Testis (tissue), 2 donors: ENCODE measurements at regions not wholly inside any gene's neighbourhood (a gene's known extent, or its start where the extent isn't known, plus 50 kb on each side); places are given as distances from the start of the nearest gene placed in this dataset.

Experiments
- DNase-seq: peaks from one replicate; pipeline ENCODE4 v3.0.0-alpha.2; 2019
- H3K27ac ChIP-seq, 2 donors: fragments of 200-600 bp; sonication (generic); one replicate each; pipeline ENCODE4 v1.5.1; 2019
- H3K27me3 ChIP-seq: fragments of 200-600 bp; sonication (generic); one replicate; pipeline ENCODE4 v1.5.1; 2019
- H3K36me3 ChIP-seq: fragments of 200-600 bp; sonication (generic); one replicate; pipeline ENCODE4 v1.5.1; 2017; ENCODE audit warnings: low read depth; ENCODE audit errors: missing control alignments
- H3K4me1 ChIP-seq: fragments of 200-600 bp; sonication (generic); one replicate; pipeline ENCODE4 v1.5.1; 2019
- H3K4me3 ChIP-seq, 2 donors: fragments of 200-600 bp; sonication (generic); one replicate each; pipeline ENCODE4 v1.5.1; 2017 to 2019
- H3K9me3 ChIP-seq: fragments of 200-600 bp; sonication (generic); one replicate; pipeline ENCODE4 v1.5.1; 2017
- POLR2A ChIP-seq: fragments of 450-650 bp; IDR thresholded peaks from one replicate; pipeline ENCODE4 v1.6.1; 2017; ENCODE audit warnings: antibody characterized with exemption, mild to moderate bottlenecking, moderate library complexity
- WGBS, 2 donors: methylation state at CpG; one replicate each; pipeline ENCODE4 v1.1.5; 2018; 5-methylcytosine and 5-hydroxymethylcytosine counted together
- intact Hi-C: fragments of 100-400 bp; cut with DNase I; formaldehyde crosslinking; loops from one replicate; pipeline ENCODE4 v1.15.1; 2023; ENCODE audit warnings: low total_unique reads
- TF ChIP-seq, protein P1 (sequence below), 3 experiments: fragments of 450-650 bp in 2 of 3; fragments of 200-600 bp in 1 of 3; sonication (generic) in 1 of 3; IDR thresholded peaks; one replicate each; pipeline ENCODE4 v1.5.1; 2016 to 2019; ENCODE audit warnings: antibody characterized with exemption in 3 of 3, mild to moderate bottlenecking in 2 of 3, moderate library complexity in 1 of 3

DNA sequence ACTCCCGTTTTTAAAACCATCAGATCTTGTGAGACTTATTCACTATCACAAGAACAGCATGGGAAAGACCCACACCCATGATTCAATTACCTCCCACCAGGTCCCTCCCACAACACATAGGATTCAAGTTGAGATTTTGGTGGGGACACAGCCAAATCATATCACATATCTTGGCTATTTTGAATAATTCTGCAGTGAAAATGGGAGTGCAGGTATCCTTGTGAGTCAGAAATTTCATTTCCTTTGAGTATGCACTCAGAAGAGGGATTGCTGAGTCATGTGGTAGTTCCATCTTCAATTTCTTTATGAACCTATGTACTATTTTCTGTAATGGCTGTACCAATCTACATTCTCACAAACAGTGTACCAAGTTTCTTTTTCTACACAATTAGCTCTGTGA, 125.8 kb downstream of the ANKRD7 start:
- no peaks in the 10 kb centered on the region for H3K9me3 ChIP-seq
- no peaks in the 10 kb centered on the region for H3K27me3 ChIP-seq
- WGBS, 2 donors: 91 to 92% methylated on average over 1 of the region's 1 CpG
- no peak overlapping the region for H3K4me3 ChIP-seq
- no peak overlapping the region for H3K27ac ChIP-seq
- H3K36me3 ChIP-seq: no peaks in the 10 kb centered on the region
- intact Hi-C loops: no loop called here
- TF ChIP-seq, protein P1, sequence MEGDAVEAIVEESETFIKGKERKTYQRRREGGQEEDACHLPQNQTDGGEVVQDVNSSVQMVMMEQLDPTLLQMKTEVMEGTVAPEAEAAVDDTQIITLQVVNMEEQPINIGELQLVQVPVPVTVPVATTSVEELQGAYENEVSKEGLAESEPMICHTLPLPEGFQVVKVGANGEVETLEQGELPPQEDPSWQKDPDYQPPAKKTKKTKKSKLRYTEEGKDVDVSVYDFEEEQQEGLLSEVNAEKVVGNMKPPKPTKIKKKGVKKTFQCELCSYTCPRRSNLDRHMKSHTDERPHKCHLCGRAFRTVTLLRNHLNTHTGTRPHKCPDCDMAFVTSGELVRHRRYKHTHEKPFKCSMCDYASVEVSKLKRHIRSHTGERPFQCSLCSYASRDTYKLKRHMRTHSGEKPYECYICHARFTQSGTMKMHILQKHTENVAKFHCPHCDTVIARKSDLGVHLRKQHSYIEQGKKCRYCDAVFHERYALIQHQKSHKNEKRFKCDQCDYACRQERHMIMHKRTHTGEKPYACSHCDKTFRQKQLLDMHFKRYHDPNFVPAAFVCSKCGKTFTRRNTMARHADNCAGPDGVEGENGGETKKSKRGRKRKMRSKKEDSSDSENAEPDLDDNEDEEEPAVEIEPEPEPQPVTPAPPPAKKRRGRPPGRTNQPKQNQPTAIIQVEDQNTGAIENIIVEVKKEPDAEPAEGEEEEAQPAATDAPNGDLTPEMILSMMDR (IDR thresholded peaks at IDR 0.05): no peak
- TF ChIP-seq POLR2A: no peak
- H3K4me1 ChIP-seq: no peaks in the 10 kb centered on the region
- DNase-seq: no peak

DNA sequence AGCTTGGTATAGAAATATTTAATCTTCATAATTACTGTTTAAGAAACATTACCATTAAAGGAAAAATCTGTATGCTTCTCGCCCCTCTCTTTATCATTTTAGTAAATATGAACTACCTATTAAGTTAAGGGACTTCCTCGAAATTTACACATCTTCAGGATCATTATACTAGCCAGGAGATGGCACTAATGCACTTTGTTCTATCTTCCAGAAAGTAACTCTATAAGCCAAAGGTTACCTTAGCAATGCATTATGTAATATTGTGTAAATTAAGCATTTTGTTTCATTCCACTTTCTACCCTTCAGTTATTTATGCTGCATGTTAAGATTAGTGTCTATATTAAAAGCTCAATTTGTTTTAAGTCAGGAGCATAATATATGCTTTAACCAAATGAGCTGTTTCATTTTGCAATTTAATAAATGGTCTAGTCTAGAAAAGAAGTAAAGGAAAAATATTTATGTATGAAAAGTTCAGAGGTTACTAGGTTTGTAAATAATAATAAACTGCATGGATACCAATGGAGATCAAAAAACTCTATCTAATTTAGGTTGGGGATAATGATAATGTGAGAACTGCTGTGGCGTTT, 128.5 kb downstream of the ANKRD7 start:
- DNase-seq: no peak
- intact Hi-C loops: no loop called here
- 60 to 63% methylated on average over 3 of the region's 3 CpGs for WGBS, 2 donors

DNA sequence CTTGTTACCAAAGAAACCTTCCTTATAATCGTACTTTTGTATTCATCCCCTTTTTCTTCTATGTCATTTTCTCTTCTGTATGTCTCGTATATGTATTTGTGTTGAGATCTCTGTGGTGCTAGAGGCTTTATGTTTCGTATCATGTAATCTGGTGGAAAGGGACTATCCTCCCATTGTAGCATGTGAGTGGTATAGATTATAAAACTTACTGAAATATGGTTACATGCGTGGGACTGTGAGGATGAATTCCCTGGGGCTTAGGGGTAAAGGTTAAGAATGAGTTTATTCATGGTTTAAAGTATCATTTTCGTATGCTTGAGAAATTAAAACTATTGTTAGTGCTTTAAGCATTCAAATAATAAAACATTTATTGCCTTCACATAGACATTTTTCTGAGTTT, 141.9 kb downstream of the ANKRD7 start:
- 77 to 88% methylated on average over 5 of the region's 5 CpGs for WGBS, 2 donors
- no peak for DNase-seq
- intact Hi-C loops: no loop called here
- no peaks in the 10 kb centered on the region for H3K9me3 ChIP-seq
- H3K4me1 ChIP-seq: no peaks in the 10 kb centered on the region
- TF ChIP-seq, protein P1 (IDR thresholded peaks at IDR 0.05): no peak
- TF ChIP-seq POLR2A: no peak
- no peak overlapping the region for H3K27ac ChIP-seq
- H3K27me3 ChIP-seq: no peaks in the 10 kb centered on the region
- H3K4me3 ChIP-seq: no peak overlapping the region
- H3K36me3 ChIP-seq: no peaks in the 10 kb centered on the region

More for the DNA sequence above, 128.5 kb downstream of the ANKRD7 start:
- Histone ChIP-seq H3K9me3 (no peaks in the 10 kb centered on the region), H3K4me3 (no peak overlapping the region), H3K36me3 (no peaks in the 10 kb centered on the region), H3K27ac (no peak overlapping the region), H3K4me1 (no peaks in the 10 kb centered on the region), H3K27me3 (no peaks in the 10 kb centered on the region)
- TF ChIP-seq POLR2A: no peak
- TF ChIP-seq, protein P1 (IDR thresholded peaks at IDR 0.05): no peak

DNA sequence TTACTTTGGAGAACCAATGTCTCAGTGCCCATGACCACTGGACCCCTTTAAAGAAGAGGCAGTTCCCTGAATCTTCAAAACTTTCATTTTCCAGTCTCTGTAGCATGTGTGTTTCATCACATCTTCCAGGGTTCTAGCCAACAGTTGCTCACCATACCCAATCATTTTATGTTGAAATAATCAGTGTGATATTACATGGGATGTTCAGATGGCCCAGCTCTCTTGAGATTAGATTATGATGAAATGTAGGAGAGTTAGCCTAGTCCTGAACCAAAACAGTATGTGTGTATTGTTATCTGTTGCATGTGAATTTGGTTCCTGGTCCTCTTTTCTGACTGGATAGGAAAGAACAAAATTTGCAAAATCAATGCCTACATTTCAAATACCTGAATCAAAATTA, 144.5 kb downstream of the ANKRD7 start:
- DNase-seq: no peak
- Histone ChIP-seq H3K27me3 (no peaks in the 10 kb centered on the region), H3K27ac (no peak overlapping the region), H3K4me1 (no peaks in the 10 kb centered on the region), H3K36me3 (no peaks in the 10 kb centered on the region), H3K4me3 (no peak overlapping the region), H3K9me3 (no peaks in the 10 kb centered on the region)
- intact Hi-C loops: no loop called here
- no peak for TF ChIP-seq POLR2A
- TF ChIP-seq, protein P1 (IDR thresholded peaks at IDR 0.05): no peak

DNA sequence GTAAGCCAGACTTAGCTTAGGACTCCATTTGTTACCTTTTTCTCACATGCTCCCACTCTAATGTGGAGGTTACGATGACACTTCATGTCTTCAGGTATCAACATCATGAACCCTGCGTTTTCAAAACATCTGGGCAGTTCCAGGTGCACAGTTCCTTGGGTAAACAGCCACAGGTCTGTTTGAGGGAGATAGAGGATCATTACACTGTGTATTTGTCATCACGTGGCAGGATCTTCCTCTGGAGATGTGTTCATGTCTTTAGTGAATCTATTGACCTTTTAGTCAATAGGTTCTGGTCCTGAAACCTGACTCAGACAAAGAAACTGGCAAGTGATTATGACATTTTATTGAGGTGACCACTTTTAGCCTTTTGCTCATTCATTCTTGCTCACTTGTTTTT, 145.5 kb downstream of the ANKRD7 start:
- Histone ChIP-seq H3K27me3 (no peaks in the 10 kb centered on the region), H3K27ac (no peak overlapping the region), H3K36me3 (no peaks in the 10 kb centered on the region), H3K9me3 (no peaks in the 10 kb centered on the region), H3K4me3 (no peak overlapping the region), H3K4me1 (no peaks in the 10 kb centered on the region)
- intact Hi-C loops: no loop called here
- TF ChIP-seq, protein P1 (IDR thresholded peaks at IDR 0.05): no peak
- no peak for TF ChIP-seq POLR2A
- no peak for DNase-seq
- 92 to 93% methylated on average over 3 of the region's 3 CpGs for WGBS, 2 donors
